CD8-positive, alpha-beta memory T cell (primary cell): ENCODE measurements at regions not wholly inside any gene's neighbourhood (a gene's known extent, or its start where the extent isn't known, plus 50 kb on each side); places are given as distances from the start of the nearest gene placed in this dataset.
"Not testable (repeated sequence)": the region's sequence is repeated elsewhere in the genome, so short reads cannot be mapped to it uniquely, and the experiment has no call there.

Experiments used
- CTCF ChIA-PET: fragments of 350-600 bp; sonication (Branson Sonifier 250); formaldehyde crosslinking; loops from one replicate; lab custom pipeline; 2021; ENCODE audit warnings: antibody characterized with exemption; lab: Charles Lee
- POLR2A ChIA-PET: fragments of 350-600 bp; sonication (Branson Sonifier 250); formaldehyde crosslinking; loops from one replicate; lab custom pipeline; 2021; ENCODE audit warnings: antibody characterized with exemption; lab: Charles Lee
- DNase-seq, 5 donors: peaks; one replicate each; pipeline versions ENCODE4 v3.0.0 to v3.0.0-alpha.2; 2020 to 2022; ENCODE audit warnings: mixed read lengths in 1 of 5
- H3K27ac ChIP-seq: one replicate; pipeline ENCODE4 v1.7.0; 2013; ENCODE audit warnings: low read depth, mild to moderate bottlenecking, low read length, moderate library complexity
- H3K27me3 ChIP-seq: 2 replicates; pipeline ENCODE4 v1.7.0; 2013; ENCODE audit warnings: low read length, mild to moderate bottlenecking; ENCODE audit not compliant: insufficient read depth, poor library complexity, severe bottlenecking
- H3K36me3 ChIP-seq: 2 replicates; pipeline ENCODE4 v1.7.0; 2013; ENCODE audit warnings: mild to moderate bottlenecking, low read length, moderate library complexity; ENCODE audit not compliant: insufficient read depth
- H3K4me1 ChIP-seq: 2 replicates; pipeline ENCODE4 v1.7.0; 2013; ENCODE audit warnings: mild to moderate bottlenecking, low read length, moderate library complexity; ENCODE audit not compliant: insufficient read depth
- H3K4me3 ChIP-seq: 2 replicates; pipeline ENCODE4 v1.7.0; 2013; ENCODE audit warnings: mild to moderate bottlenecking, low read length
- H3K9me3 ChIP-seq: 2 replicates; pipeline ENCODE4 v1.7.0; 2013; ENCODE audit warnings: mild to moderate bottlenecking, low read length
- H3K27ac Mint-ChIP-seq, 8 donors: one replicate each; pipeline ENCODE4 v1.8.0; 2020 to 2021; ENCODE audit warnings: mixed read lengths in 8 of 8, mild to moderate bottlenecking in 6 of 8, inconsistent platforms in 3 of 8, moderate library complexity in 3 of 8
- H3K27me3 Mint-ChIP-seq, 2 donors: one replicate each; pipeline ENCODE4 v1.8.0; 2020 to 2021; ENCODE audit warnings: mixed read lengths in 2 of 2, mild to moderate bottlenecking in 1 of 2, moderate library complexity in 1 of 2
- H3K36me3 Mint-ChIP-seq, 3 donors: one replicate each; pipeline ENCODE4 v1.8.0; 2020 to 2021; ENCODE audit warnings: mixed read lengths in 3 of 3, inconsistent platforms in 1 of 3, mild to moderate bottlenecking in 1 of 3
- H3K4me1 Mint-ChIP-seq, 3 donors: one replicate each; pipeline ENCODE4 v1.8.0; 2020 to 2021; ENCODE audit warnings: mixed read lengths in 3 of 3, inconsistent platforms in 1 of 3, mild to moderate bottlenecking in 1 of 3
- H3K4me3 Mint-ChIP-seq, 7 donors: one replicate each; pipeline ENCODE4 v1.8.0; 2020 to 2021; ENCODE audit warnings: mixed read lengths in 7 of 7, mild to moderate bottlenecking in 6 of 7, moderate library complexity in 4 of 7, inconsistent platforms in 2 of 7
- H3K9me3 Mint-ChIP-seq, 5 donors: one replicate each; pipeline ENCODE4 v1.8.0; 2020 to 2022; ENCODE audit warnings: mixed read lengths in 5 of 5, mild to moderate bottlenecking in 3 of 5, moderate library complexity in 2 of 5, inconsistent platforms in 1 of 5

- H3K4me3 Mint-ChIP-seq = no peak overlapping the region
- no peaks in the 10 kb centered on the region for H3K9me3 Mint-ChIP-seq
- CTCF ChIA-PET = no interaction called here
Observed at GRCh38 chr14:49955024-49955423, 62.1 kb downstream of the ARF6 start.

GRCh38 chr14:49957089-49957852, 64.4 kb downstream of the ARF6 start:
- ChIA-PET POLR2A (no interaction called here), CTCF (no interaction called here)
- Mint-ChIP-seq H3K4me1 (peaks cover 1 to 12% (median 10%) of the 10 kb centered on the region in 3 donors), H3K27ac (no peak overlapping the region), H3K4me3 (no peak overlapping the region), H3K9me3 (no peaks in the 10 kb centered on the region), H3K27me3 (no peaks in the 10 kb centered on the region), H3K36me3 (peaks cover 0 to 1% (median 0%) of the 10 kb centered on the region in 3 donors)
- Histone ChIP-seq H3K9me3 (no peaks in the 10 kb centered on the region), H3K27me3 (no peaks in the 10 kb centered on the region), H3K4me1 (peaks cover 13% of the 10 kb centered on the region), H3K4me3 (no peak overlapping the region), H3K36me3 (no peaks in the 10 kb centered on the region), H3K27ac (no peak overlapping the region)
- DNase-seq = no peak

More at GRCh38 chr14:49955024-49955423, 62.1 kb downstream of the ARF6 start:
- DNase-seq = no peak
- POLR2A ChIA-PET = no interaction called here
- H3K36me3 Mint-ChIP-seq = peaks cover 0 to 1% (median 0%) of the 10 kb centered on the region in 3 donors
- H3K4me1 ChIP-seq = peaks cover 9% of the 10 kb centered on the region
- peak overlapping the region in 2 of 8 donors; percentile 17 to 54 for H3K27ac Mint-ChIP-seq
- H3K4me3 ChIP-seq = no peak overlapping the region
- no peaks in the 10 kb centered on the region for H3K27me3 Mint-ChIP-seq
- no peaks in the 10 kb centered on the region for H3K27me3 ChIP-seq
- H3K27ac ChIP-seq = no peak overlapping the region
- H3K9me3 ChIP-seq = no peaks in the 10 kb centered on the region
- H3K36me3 ChIP-seq = no peaks in the 10 kb centered on the region
- H3K4me1 Mint-ChIP-seq = peaks cover 11 to 29% (median 28%) of the 10 kb centered on the region in 3 donors

- no peaks in the 10 kb centered on the region for H3K27me3 ChIP-seq
- no peaks in the 10 kb centered on the region for H3K27me3 Mint-ChIP-seq
- POLR2A ChIA-PET = interaction anchor here (1.2 kb wide), 1 partner anchor 43 kb away, joined by 3 read pairs; no protein-coding TSS in a partner anchor
- peaks cover 1 to 10% (median 6%) of the 10 kb centered on the region in 3 donors for H3K4me1 Mint-ChIP-seq
- DNase-seq = peak in 1 of 5 donors; percentile 36
- no peak overlapping the region for H3K27ac ChIP-seq
- H3K27ac Mint-ChIP-seq = peak overlapping the region in 2 of 8 donors; percentile 60 to 86
- no peaks in the 10 kb centered on the region for H3K36me3 ChIP-seq
- peak overlapping the region in 4 of 7 donors; percentile 15 to 40 (median 24) for H3K4me3 Mint-ChIP-seq
- peaks cover 13% of the 10 kb centered on the region for H3K4me1 ChIP-seq
- CTCF ChIA-PET = no interaction called here
- no peaks in the 10 kb centered on the region for H3K9me3 ChIP-seq
- no peak overlapping the region for H3K4me3 ChIP-seq
- no peaks in the 10 kb centered on the region for H3K9me3 Mint-ChIP-seq
- no peaks in the 10 kb centered on the region for H3K36me3 Mint-ChIP-seq
Observed at GRCh38 chr14:49959822-49960408, 67.0 kb downstream of the ARF6 start.

DNA sequence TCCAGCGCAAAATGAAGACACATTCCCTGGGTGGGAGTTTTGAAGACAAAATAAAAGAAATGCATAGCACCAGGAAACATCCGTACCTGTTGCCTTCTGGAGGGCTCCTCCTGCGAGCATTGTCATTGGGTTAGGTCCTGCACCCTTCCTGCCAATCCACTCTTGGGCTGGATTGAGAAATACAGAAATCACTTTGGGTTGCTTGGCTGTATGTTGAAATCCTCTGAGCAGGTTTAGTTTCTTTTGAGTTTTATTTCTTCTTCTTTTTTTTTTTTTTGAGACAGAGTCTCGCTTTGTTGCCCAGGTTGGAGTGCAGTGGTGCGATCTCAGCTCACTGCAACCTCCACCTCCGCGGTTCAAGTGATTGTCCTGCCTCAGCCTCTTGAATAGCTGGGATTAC, 67.6 kb downstream of the ARF6 start:
- ChIA-PET CTCF (no interaction called here), POLR2A (interaction anchor here (1.0 to 1.2 kb wide), 2 partner anchors 10 to 43 kb away, joined by 3 read pairs; no protein-coding TSS in a partner anchor)
- Histone ChIP-seq H3K27me3 (no peaks in the 10 kb centered on the region), H3K4me1 (peaks cover 13% of the 10 kb centered on the region), H3K27ac (no peak overlapping the region), H3K9me3 (no peaks in the 10 kb centered on the region), H3K4me3 (no peak overlapping the region), H3K36me3 (no peaks in the 10 kb centered on the region)
- Mint-ChIP-seq H3K9me3 (no peaks in the 10 kb centered on the region), H3K4me1 (peaks cover 1 to 10% (median 6%) of the 10 kb centered on the region in 3 donors), H3K27me3 (no peaks in the 10 kb centered on the region), H3K27ac (no peak overlapping the region), H3K36me3 (no peaks in the 10 kb centered on the region), H3K4me3 (no peak overlapping the region)
- no peak for DNase-seq

DNA sequence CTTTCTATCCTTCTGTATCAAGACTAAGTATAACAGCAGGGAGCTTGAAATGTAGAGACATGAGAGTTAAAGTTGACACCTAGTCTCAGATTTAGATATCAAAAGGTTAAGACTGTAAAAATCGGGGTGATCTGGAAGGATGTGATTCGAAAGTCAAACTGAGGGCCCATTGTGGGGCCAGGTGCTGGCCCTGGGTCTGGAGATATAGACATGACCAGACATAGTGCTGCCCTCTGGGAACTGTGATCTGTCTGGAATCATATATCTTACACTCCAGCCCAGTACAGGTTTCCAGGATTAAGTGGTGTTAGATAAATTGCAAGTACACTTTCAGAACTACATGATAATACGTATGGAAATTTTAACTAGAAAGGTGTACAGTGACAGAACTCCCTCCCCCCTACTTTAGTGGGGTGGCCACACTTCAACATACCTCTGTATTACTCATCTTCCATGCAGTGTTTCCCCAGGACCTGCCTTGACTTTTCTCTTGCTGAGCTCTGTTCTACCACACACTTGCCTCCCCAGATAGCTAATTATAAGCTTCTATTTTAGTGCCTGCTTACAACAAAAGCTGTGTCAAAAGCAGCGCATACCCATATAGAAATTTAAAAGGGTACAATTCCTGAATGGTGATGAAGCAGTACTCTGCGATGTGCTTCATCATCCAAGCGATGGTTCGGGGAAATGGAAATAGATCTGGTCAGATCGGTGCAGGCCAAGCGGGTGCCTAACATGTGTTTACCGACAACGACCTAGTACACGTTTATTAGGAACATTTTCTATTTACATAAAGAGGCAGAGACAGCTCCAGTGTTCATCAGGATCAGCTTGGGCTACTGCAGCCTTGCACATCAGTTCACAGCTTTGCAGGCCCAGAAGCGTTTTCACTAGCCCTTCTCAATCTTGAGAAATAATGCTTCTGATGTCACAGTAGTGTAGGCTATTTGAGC, 68.7 kb downstream of the ARF6 start:
- Histone ChIP-seq H3K9me3 (no peaks in the 10 kb centered on the region), H3K27ac (no peak overlapping the region), H3K4me3 (no peak overlapping the region), H3K4me1 (peaks cover 13% of the 10 kb centered on the region), H3K27me3 (no peaks in the 10 kb centered on the region), H3K36me3 (no peaks in the 10 kb centered on the region)
- Mint-ChIP-seq H3K27me3 (peaks cover 0 to under 1% of the 10 kb centered on the region in 2 donors), H3K4me1 (peaks cover 1 to 14% (median 6%) of the 10 kb centered on the region in 3 donors), H3K36me3 (no peaks in the 10 kb centered on the region), H3K4me3 (no peak overlapping the region), H3K27ac (peak overlapping the region in 2 of 8 donors; percentile 6 to 15), H3K9me3 (no peaks in the 10 kb centered on the region)
- POLR2A ChIA-PET = interaction anchor here (1.0 kb wide), 1 partner anchor 9 kb away, joined by 3 read pairs; no protein-coding TSS in a partner anchor
- CTCF ChIA-PET = no interaction called here
- DNase-seq = no peak

DNA sequence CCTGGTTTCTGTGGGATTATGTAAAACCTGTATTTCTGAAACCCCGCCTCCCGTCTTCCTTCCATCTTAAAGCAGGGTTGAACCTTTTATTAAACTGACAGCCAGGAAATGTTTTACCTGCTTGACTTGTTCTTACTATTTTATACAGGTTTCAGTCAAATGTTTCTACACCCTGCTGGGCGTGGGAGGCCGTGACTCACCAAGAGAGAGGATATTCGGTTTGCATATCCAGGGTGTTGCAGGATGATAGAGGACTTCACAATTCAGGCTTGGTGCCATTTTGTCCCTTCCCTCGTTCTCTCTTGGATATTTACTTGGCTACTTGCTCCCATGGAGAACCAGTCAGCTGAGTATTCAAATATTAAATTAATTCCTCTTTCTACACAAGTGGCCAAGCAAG, 69.7 kb downstream of the ARF6 start:
- Histone ChIP-seq H3K4me3 (no peak overlapping the region), H3K27me3 (no peaks in the 10 kb centered on the region), H3K9me3 (no peaks in the 10 kb centered on the region), H3K36me3 (no peaks in the 10 kb centered on the region), H3K4me1 (peaks cover 13% of the 10 kb centered on the region), H3K27ac (no peak overlapping the region)
- H3K4me3 Mint-ChIP-seq = no peak overlapping the region
- H3K27ac Mint-ChIP-seq = no peak overlapping the region
- H3K4me1 Mint-ChIP-seq = peaks cover 1 to 11% (median 6%) of the 10 kb centered on the region in 3 donors
- no peaks in the 10 kb centered on the region for H3K36me3 Mint-ChIP-seq
- ChIA-PET POLR2A (no interaction called here), CTCF (no interaction called here)
- no peaks in the 10 kb centered on the region for H3K9me3 Mint-ChIP-seq
- peaks cover 0 to 1% of the 10 kb centered on the region in 2 donors for H3K27me3 Mint-ChIP-seq
- DNase-seq = no peak

DNA sequence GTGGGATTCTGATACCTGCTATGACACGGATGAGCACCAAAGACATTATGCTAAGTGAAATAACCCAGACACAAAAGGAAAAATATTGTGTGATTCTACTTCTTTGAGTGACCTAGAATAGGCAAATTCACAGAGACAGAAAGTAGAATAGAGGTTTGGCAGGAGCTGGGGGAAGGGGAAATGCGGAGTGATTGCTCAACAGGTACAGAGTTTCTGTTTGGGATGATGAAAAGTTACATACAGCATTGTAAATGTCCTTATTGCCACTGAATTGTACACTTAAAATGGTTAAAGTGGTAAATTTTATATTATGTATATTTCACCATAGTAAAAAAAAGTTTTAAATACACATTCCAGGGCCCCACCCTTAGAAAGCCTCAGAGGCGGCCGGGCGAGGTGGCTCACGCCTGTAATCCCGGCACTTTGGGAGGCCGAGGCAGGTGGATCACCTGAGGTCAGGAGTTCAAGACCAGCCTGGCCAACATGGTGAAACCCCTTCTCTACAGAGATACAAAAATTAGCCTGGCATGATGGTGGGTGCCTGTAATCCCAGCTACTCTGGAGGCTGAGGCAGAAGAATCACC, 72.3 kb downstream of the ARF6 start:
- H3K36me3 ChIP-seq, CTCF ChIA-PET, H3K4me3 Mint-ChIP-seq, H3K36me3 Mint-ChIP-seq, H3K27me3 Mint-ChIP-seq, H3K9me3 Mint-ChIP-seq, POLR2A ChIA-PET, DNase-seq, H3K4me3 ChIP-seq, H3K27me3 ChIP-seq, H3K9me3 ChIP-seq, H3K27ac ChIP-seq: not testable (repeated sequence)
- peaks cover 13% of the 10 kb centered on the region for H3K4me1 ChIP-seq
- Mint-ChIP-seq H3K27ac (peak overlapping the region in 1 of 8 donors; percentile 47), H3K4me1 (peaks cover 1 to 14% (median 8%) of the 10 kb centered on the region in 3 donors)
